Calu3 (cell line): ENCODE measurements at regions not wholly inside any gene's neighbourhood (a gene's known extent, or its start where the extent isn't known, plus 50 kb on each side); places are given as distances from the start of the nearest gene placed in this dataset.

Experiments
- BruUV-seq: library from RNA; stranded (reverse); fragments of 400-500 nt; replicated peaks from 2 replicates; lab custom pipeline; 2021; lab: Mats Ljungman, UMichigan
- CTCF ChIA-PET: fragments of 300-600 bp; sonication (Branson Sonifier 250); formaldehyde crosslinking; loops from one replicate; lab custom pipeline; 2022; ENCODE audit warnings: antibody characterized with exemption; lab: Charles Lee
- DNase-seq: peaks from one replicate; pipeline ENCODE4 v3.0.0; 2022
- H3K27ac Mint-ChIP-seq: one replicate; pipeline ENCODE4 v1.8.0; 2022; ENCODE audit warnings: mixed read lengths; ENCODE audit not compliant: unreplicated experiment
- H3K27me3 Mint-ChIP-seq: one replicate; pipeline ENCODE4 v1.8.0; 2022; ENCODE audit warnings: mixed read lengths; ENCODE audit not compliant: unreplicated experiment
- H3K36me3 Mint-ChIP-seq: one replicate; pipeline ENCODE4 v1.8.0; 2022; ENCODE audit warnings: mild to moderate bottlenecking, moderate library complexity, mixed read lengths; ENCODE audit not compliant: insufficient read depth, unreplicated experiment
- H3K4me1 Mint-ChIP-seq: one replicate; pipeline ENCODE4 v1.8.0; 2022; ENCODE audit warnings: mild to moderate bottlenecking, low read depth, mixed read lengths; ENCODE audit not compliant: unreplicated experiment
- H3K4me3 Mint-ChIP-seq: one replicate; pipeline ENCODE4 v1.8.0; 2022; ENCODE audit warnings: mild to moderate bottlenecking, low read depth, moderate library complexity, mixed read lengths; ENCODE audit not compliant: unreplicated experiment
- H3K9me3 Mint-ChIP-seq: one replicate; pipeline ENCODE4 v1.8.0; 2022; ENCODE audit warnings: low read depth, mixed read lengths; ENCODE audit not compliant: unreplicated experiment
- CTCF ChIP-seq: fragments of 200-600 bp; IDR thresholded peaks from one replicate; pipeline ENCODE4 v1.8.0; 2022; ENCODE audit warnings: antibody characterized with exemption; ENCODE audit not compliant: unreplicated experiment
- intact Hi-C: fragments of 100-400 bp; cut with micrococcal nuclease; formaldehyde crosslinking; loops from one replicate; pipeline ENCODE4 v1.10.0; 2022; ENCODE audit not compliant: unreplicated experiment

DNA sequence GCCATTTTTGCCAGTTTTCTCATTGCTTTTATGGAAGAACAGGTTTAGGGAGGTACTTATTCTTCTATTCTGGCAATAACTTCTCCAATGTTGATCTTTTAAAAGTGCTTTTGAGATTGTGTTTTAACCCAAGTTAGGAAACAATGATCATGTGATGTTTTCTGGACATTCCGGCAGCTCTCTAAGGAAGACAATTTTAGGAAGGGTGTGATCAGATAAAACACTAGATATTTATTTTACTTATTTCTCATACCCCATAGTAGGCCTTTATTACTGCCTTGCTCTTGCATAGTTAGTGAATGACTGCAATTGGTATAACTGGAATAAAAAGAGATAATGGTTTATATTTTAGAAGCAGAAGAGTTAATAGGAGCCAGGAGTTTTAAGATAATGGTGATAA, 68.4 kb upstream of the SPATA13 start:
- H3K4me1 Mint-ChIP-seq: peaks cover 19% of the 10 kb centered on the region
- peaks cover 5% of the 10 kb centered on the region for H3K36me3 Mint-ChIP-seq
- CTCF ChIA-PET: no interaction called here
- no peaks in the 10 kb centered on the region for H3K9me3 Mint-ChIP-seq
- H3K4me3 Mint-ChIP-seq: no peak overlapping the region
- no peak for TF ChIP-seq CTCF
- BruUV-seq: no TSS peak
- H3K27ac Mint-ChIP-seq: no peak overlapping the region
- H3K27me3 Mint-ChIP-seq: no peaks in the 10 kb centered on the region
- intact Hi-C loops: no loop called here
- no peak for DNase-seq

GRCh38 chr13:24093047-24093446, 67.5 kb upstream of the SPATA13 start:
- H3K27me3 Mint-ChIP-seq: no peaks in the 10 kb centered on the region
- no peak overlapping the region for H3K27ac Mint-ChIP-seq
- TF ChIP-seq CTCF: no peak
- peaks cover 19% of the 10 kb centered on the region for H3K4me1 Mint-ChIP-seq
- no peak overlapping the region for H3K4me3 Mint-ChIP-seq
- CTCF ChIA-PET: no interaction called here
- BruUV-seq: no TSS peak
- intact Hi-C loops: no loop called here
- no peaks in the 10 kb centered on the region for H3K9me3 Mint-ChIP-seq
- no peaks in the 10 kb centered on the region for H3K36me3 Mint-ChIP-seq
- no peak for DNase-seq

- Mint-ChIP-seq H3K4me1 (peaks cover 30% of the 10 kb centered on the region), H3K4me3 (peak overlapping the region; percentile 3), H3K36me3 (no peaks in the 10 kb centered on the region), H3K27me3 (no peaks in the 10 kb centered on the region), H3K9me3 (no peaks in the 10 kb centered on the region), H3K27ac (peak overlapping the region; percentile 74)
- DNase-seq: no peak
- TF ChIP-seq CTCF: no peak
- intact Hi-C loops: no loop called here
- BruUV-seq: no TSS peak
- CTCF ChIA-PET: interaction anchor here (1.3 kb wide), 1 partner anchor 9 kb away, joined by 6 read pairs; no protein-coding TSS in a partner anchor
Measured at GRCh38 chr13:24096659-24097058, 63.9 kb upstream of the SPATA13 start.

- Mint-ChIP-seq H3K4me3 (peak overlapping the region; percentile 3), H3K27me3 (no peaks in the 10 kb centered on the region), H3K4me1 (peaks cover 30% of the 10 kb centered on the region), H3K36me3 (no peaks in the 10 kb centered on the region), H3K27ac (peak overlapping the region; percentile 74), H3K9me3 (no peaks in the 10 kb centered on the region)
- no TSS peak for BruUV-seq
- CTCF ChIA-PET: interaction anchor here (1.3 kb wide), 1 partner anchor 9 kb away, joined by 6 read pairs; no protein-coding TSS in a partner anchor
- TF ChIP-seq CTCF: no peak
- intact Hi-C loops: no loop called here
- peak; percentile 7 for DNase-seq
Measured at GRCh38 chr13:24097064-24097463, 63.5 kb upstream of the SPATA13 start.
